ELR (cell line): ENCODE measurements at regions not wholly inside any gene's neighbourhood (a gene's known extent, or its start where the extent isn't known, plus 50 kb on each side); places are given as distances from the start of the nearest gene placed in this dataset.
"Not testable (repeated sequence)": the region's sequence is repeated elsewhere in the genome, so short reads cannot be mapped to it uniquely, and the experiment has no call there.

Experiments used
- DNase-seq: peaks from one replicate; pipeline ENCODE4 v3.0.0-alpha.2; 2015; ENCODE audit warnings: low read depth

DNA sequence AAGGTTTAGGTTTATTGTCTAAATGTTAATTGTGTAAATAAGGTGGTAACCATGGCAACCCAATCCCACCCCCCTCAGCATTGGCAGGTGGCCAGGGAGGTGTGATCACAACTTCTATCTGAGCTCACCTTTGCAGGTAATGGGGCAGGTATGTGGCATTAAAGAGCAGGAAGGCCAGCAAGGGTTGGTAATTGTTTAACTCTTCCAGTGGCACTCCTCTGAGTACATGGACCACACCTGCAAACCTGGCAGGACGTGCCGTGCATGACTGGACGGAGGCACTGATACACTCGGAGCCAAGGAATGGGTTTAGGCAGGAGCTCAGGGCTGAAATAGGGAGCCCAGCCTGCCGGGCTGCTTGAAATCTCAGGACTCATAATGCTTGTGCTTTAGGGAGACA is 107.0 kb upstream of the BMP2 start:
- DNase-seq, result no peak

DNA sequence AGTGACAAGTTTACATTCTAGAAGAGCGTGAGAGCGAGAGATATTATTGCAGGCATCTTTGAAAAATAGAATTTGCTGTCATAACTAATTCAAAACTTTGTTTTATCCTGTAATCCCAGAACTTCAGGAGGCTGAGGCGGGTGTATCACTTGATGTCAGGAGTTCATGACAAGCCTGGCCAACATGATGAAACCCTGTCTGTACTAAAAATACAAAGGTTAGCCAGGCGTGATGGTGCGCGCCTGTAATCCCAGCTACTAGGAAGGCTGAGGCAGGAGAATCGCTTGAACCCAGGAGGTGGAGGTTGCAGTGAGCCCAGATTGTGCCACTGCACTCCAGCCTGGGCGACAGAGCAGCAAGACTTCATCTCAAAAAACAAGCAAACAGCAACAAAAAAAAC is 108.6 kb upstream of the BMP2 start:
- not testable (repeated sequence) for DNase-seq

DNA sequence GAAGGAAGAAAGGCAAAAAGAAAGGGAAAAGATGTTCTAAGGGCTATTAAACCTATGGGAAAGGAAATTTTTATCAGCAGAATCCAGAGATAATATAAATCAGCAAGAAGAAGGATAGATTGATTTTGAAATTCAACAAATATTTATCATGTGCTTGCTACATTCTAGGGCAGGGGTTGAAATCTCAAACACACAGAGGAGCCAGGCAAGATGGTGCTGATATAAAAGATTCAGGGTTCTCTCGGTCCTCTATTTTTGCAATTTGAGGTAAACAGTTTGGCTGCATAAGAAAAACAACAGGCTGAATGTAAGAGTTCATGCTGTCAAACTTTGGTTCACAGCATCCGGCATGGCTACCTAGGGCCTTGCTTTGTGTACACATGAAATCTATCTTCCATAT is 109.6 kb upstream of the BMP2 start:
- no peak for DNase-seq

DNA sequence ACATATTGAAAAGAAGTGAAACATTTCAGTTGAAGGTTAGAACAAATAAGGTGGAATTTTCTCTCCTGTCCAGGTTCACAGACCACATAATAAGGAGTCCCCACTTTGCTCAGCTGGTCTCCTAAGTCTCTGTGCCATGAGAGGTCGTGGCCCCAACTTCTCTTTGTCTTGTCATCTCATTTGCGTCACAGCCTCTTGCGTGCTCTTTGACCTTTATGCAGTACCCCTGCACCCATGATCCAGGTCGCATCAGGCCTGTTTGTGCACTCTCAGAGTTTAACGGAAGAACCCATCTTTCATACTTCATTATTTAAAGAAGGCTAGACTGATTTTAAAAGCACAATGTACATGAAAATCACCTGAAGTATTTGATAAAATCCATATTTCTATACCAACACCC is 110.4 kb upstream of the BMP2 start:
- no peak for DNase-seq

GRCh38 chr20:6654513-6655252 is 112.8 kb upstream of the BMP2 start:
- DNase-seq, result no peak

GRCh38 chr20:6651561-6651960 is 115.9 kb upstream of the BMP2 start:
- no peak for DNase-seq

DNA sequence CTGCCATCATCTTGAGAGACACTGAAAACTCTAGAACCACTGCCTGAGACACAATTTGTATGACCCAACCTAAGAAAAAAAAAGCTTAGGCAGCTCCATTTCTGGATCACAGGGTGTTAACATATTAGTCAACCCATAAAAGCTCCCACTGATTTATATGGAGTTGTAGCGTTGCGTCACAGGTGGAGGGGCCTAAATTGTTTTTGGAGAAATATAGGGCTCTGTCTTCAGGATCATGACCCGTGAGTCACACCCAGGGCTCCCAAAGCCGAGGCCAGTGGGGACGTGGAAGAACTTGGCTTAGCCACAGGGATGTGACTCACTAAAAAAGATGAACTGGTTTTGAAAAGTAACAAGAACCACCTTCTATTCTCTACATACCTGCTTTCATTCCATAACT is 116.5 kb upstream of the BMP2 start:
- peak; percentile 9 for DNase-seq

GRCh38 chr20:6646021-6646636 is 121.4 kb upstream of the BMP2 start:
- no peak for DNase-seq

GRCh38 chr20:6644813-6645628 is 122.5 kb upstream of the BMP2 start:
- no peak for DNase-seq

- no peak for DNase-seq
These were observed 126.5 kb upstream of the BMP2 start for GRCh38 chr20:6641012-6641411.

GRCh38 chr20:6637160-6637579 is 130.3 kb upstream of the BMP2 start:
- DNase-seq, result no peak

DNA sequence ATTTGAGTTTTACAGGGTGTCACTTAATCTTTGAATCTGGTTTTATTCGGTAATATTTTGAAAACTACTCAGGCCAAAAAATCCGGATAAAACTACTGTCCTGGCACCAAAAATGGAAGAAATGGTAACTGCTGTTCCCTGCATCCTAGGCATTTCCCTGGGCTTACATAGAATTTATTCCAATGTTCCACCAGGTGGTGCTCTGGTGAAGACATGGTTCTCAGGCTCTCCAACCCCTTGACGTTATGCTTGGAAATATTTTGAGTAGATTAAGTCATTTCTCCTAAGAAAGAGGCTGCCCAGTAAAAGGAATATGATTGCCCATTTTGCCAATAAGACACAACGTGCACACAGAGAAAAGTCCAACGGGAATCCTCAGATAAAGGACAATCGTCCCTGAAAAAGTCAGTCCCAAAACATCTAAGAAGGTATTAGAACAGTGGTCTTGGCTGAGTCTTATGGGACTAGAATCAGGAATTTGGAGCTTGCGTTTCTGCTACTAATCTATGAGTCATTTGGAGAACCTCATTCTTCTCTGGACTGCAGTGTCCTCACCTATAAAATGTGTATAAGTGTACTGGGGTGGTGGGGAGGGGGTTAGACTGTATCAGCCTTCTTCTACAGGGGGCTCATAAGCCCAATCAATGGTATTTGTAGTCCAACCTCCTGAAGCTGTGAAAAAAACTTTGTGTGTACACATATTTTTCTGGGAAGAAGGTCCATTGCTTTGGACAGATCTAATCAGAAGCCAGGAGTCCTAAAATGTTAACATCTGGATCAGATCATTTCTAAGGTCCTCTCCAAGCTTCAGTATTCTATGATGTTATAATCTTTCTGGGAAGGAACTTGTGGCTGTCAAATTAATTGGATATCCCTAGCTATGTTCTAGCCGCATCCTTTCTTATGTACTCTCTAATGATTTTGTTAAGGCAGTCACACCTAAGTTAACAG is 131.0 kb upstream of the BMP2 start:
- DNase-seq, result peak; percentile 15

DNA sequence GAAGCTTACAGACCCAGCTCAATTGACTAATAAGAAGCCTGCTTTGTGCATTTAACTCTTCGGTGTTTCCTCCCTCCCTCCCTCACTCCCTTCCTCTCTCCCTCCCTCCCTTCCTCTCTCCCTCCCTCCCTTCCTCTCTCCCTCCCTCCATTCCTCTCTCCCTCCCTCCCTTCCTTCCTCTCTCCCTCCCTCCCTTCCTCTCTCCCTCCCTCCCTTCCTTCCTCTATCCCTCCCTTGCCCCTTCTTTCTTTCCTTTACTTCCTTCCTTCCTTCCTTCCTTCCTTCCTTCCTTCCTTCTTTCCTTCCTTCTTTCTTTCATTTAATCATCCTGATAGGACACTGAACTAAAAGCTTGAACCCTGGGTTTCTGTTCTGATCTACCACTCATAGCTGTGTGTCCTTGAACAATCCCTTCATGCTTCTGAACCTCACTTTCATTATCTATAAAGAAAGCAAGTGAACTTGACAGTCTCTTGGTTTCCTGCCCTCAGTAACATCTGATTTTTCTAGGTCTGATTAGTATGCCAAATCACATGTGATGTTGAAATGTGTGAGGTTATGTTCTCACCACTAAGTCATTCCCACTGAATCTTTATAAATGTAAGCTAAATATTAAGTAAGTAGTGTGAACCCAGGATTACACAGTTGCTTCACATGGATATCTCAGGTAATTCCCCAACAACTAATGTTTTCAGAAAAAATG is 132.3 kb upstream of the BMP2 start:
- DNase-seq, result no peak

DNA sequence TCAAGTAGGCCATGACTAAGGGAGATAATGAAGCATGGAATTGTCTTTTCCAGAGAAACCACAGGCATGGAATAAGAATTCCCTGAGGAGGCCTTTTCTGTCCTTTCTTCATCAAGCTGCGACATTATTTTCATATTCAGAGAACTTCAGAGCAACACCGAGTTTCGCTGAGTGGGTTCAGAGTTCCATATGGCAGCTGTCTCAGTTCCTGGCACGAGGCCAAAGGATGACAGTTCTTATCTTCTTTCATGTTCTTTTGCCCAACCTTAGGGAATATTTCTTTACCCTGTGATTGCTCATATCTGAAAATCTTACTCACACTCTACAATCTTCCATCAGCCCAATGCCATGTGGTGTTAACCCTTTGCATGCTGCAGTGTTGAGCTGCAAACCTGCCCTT is 135.3 kb upstream of the BMP2 start:
- DNase-seq, result no peak

DNA sequence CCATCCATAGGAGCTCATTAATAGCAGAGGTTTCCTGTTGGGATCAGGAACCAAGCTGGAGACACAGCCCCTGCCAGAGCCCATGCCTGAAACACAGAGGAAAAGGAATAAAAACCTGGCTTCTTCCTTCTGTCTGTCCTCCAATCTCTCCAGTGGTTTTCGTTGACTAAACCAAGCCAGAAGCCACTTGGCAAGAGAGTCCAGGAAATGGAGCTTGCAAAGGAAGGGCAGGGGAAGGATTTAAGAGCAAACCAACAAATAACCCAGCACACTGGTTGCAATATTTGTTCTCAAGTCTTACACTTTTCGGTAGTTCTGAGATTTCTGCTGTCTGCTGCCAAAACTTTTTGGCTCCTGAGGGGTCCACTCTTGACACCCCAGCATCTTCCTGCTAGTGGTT is 137.0 kb upstream of the BMP2 start:
- DNase-seq, result no peak

DNA sequence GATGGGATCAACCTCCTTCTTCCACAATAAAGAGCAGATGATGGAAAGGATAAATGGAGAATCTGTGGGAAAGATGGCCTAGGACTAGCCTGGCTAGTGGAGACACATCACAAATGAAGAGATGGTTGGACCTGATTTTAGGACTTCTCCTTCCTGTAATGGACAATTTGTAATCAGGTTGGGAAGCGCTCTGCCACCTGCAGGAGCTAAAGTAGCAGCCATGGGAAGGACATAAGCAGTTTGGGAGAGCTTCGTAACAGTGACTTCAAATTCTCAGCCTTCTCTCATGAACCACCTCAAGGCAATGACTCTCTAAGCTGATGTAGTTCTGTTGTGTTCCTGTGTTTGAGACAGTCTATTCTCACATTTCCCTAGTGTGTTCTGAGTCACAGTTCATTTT is 137.9 kb upstream of the BMP2 start:
- DNase-seq, result no peak

DNA sequence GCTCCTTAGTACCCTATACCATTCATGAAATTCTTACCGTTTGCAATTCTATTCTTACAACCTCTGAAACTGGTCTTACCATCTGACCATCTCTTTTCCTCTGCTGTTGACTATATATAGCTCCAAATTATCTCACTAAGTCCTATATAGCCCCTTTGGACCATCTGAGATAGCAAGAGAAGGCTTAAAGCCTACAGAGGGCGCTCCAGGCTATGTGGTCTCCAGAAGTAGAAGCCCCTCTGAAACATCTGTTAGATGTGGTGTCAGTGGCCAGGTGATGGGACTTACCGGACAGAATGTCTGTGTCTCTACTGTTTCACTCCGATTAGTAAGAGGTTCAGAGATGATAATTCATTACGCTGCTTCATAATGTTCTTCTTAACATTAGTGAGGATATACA is 140.7 kb upstream of the BMP2 start:
- DNase-seq, result no peak

DNA sequence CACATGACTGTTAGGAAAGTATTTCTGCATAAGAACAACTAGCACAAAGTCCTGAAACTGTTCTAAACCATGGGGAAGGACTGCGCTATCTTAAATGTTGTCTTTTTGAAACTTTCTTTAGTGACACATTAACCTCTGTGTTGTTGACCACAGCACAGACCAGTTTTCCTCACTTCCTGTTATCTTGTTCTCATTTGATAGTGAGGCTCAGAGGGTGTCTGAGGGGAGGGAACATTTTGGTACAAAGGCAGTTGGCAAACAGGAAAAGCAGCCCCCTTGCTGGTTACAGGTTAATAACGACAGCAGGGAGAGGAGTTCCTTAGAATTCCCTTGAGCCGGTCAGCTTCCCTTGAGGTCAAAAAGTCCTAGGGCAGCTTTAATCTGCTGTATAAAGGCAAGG is 143.5 kb upstream of the BMP2 start:
- DNase-seq, result no peak

- DNase-seq, result no peak
These were observed 145.4 kb upstream of the BMP2 start for GRCh38 chr20:6622041-6622440.

DNA sequence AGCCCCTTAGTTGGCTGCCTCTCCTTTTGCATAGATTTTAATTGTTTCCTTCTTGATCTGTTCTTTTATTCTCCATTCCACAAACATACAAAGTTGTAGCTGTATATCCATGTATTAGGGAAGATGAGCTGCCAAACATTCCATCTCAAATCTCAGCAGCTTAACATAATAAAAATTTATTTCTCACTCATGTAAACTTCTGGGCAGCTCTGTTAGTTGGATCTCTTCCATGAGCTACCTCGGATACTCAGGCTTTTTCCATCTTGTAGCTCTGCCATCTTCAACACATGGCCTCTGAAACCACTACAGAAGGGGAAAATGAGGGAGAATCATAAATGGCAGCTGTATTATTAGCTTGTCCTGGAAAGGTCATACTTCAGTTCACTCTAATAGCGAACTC is 149.4 kb upstream of the BMP2 start:
- no peak for DNase-seq

GRCh38 chr20:6616421-6616820 is 151.1 kb upstream of the BMP2 start:
- DNase-seq, result no peak
